Tibial artery (tissue), 4 donors: ENCODE measurements at regions not wholly inside any gene's neighbourhood (a gene's known extent, or its start where the extent isn't known, plus 50 kb on each side); places are given as distances from the start of the nearest gene placed in this dataset.

ENCODE experiments used
- DNase-seq, 2 donors: peaks; one replicate each; pipeline ENCODE4 v3.0.0-alpha.2; 2019
- H3K27ac ChIP-seq, 2 donors: fragments of 200-600 bp; sonication (generic) in 1 of 2; 1 replicate in 1 of 2; 2 replicates in 1 of 2; pipeline ENCODE4 v1.5.1; 2018 to 2019; ENCODE audit warnings: mild to moderate bottlenecking in 1 of 2
- H3K27me3 ChIP-seq, 2 donors: fragments of 200-600 bp; sonication (generic) in 1 of 2; one replicate each; pipeline versions ENCODE4 v1.5.1 to v1.6.0; 2016 to 2019
- H3K36me3 ChIP-seq, 3 donors: fragments of 200-600 bp; sonication (generic) in 2 of 3; one replicate each; pipeline ENCODE4 v1.5.1; 2016 to 2019; ENCODE audit warnings: mild to moderate bottlenecking in 2 of 3
- H3K4me1 ChIP-seq, 4 donors: fragments of 200-600 bp; sonication (generic) in 2 of 4; 1 replicate in 3 of 4; 2 replicates in 1 of 4; pipeline ENCODE4 v1.5.1; 2016 to 2019
- H3K4me3 ChIP-seq, 2 donors: fragments of 200-600 bp; sonication (generic) in 1 of 2; 1 replicate in 1 of 2; 2 replicates in 1 of 2; pipeline ENCODE4 v1.5.1; 2018 to 2019; ENCODE audit warnings: mild to moderate bottlenecking in 2 of 2
- H3K9me3 ChIP-seq, 3 donors: fragments of 200-600 bp; sonication (generic) in 1 of 3; one replicate each; pipeline ENCODE4 v1.5.1; 2016 to 2019
- CTCF ChIP-seq, 2 experiments: fragments of 200-600 bp in 1 of 2; fragments of 450-650 bp in 1 of 2; IDR thresholded peaks; one replicate each; pipeline ENCODE4 v1.5.1; 2017 to 2019; ENCODE audit warnings: antibody characterized with exemption in 2 of 2, mild to moderate bottlenecking in 1 of 2, moderate library complexity in 1 of 2
- intact Hi-C: fragments of 100-400 bp; cut with DNase I; formaldehyde crosslinking; loops from one replicate; pipeline ENCODE4 v1.15.0; 2023; ENCODE audit warnings: low total_unique reads

- H3K27me3 ChIP-seq, result peaks cover 0 to 4% of the 10 kb centered on the region in 2 donors
- intact Hi-C loops, result no loop called here
- no peak overlapping the region for H3K4me3 ChIP-seq
- no peak overlapping the region for H3K27ac ChIP-seq
- no peaks in the 10 kb centered on the region for H3K36me3 ChIP-seq
- H3K4me1 ChIP-seq, result peaks cover 0 to 11% (median 5%) of the 10 kb centered on the region in 4 donors
- TF ChIP-seq CTCF (IDR thresholded peaks at IDR 0.05), result no peak
- DNase-seq, result no peak
- H3K9me3 ChIP-seq, result no peaks in the 10 kb centered on the region
Observed at GRCh38 chr10:118966076-118966849, 63.3 kb upstream of the NANOS1 start.

- DNase-seq, result no peak
- Histone ChIP-seq H3K9me3 (no peaks in the 10 kb centered on the region), H3K27ac (no peak overlapping the region), H3K36me3 (no peaks in the 10 kb centered on the region), H3K4me1 (peaks cover 0 to 11% (median 5%) of the 10 kb centered on the region in 4 donors), H3K27me3 (peaks cover 0 to 4% of the 10 kb centered on the region in 2 donors), H3K4me3 (no peak overlapping the region)
- intact Hi-C loops, result no loop called here
- no peak for TF ChIP-seq CTCF (IDR thresholded peaks at IDR 0.05)
Observed at GRCh38 chr10:118966850-118967125, 62.7 kb upstream of the NANOS1 start.

- intact Hi-C loops, result no loop called here
- Histone ChIP-seq H3K27ac (no peak overlapping the region), H3K36me3 (no peaks in the 10 kb centered on the region), H3K4me3 (no peak overlapping the region), H3K27me3 (peaks cover 0 to 4% of the 10 kb centered on the region in 2 donors), H3K9me3 (no peaks in the 10 kb centered on the region), H3K4me1 (peaks cover 0 to 11% (median 5%) of the 10 kb centered on the region in 4 donors)
- no peak for TF ChIP-seq CTCF (IDR thresholded peaks at IDR 0.05)
- no peak for DNase-seq
Observed at GRCh38 chr10:118967160-118967559, 62.4 kb upstream of the NANOS1 start.

- intact Hi-C loops, result no loop called here
- TF ChIP-seq CTCF (IDR thresholded peaks at IDR 0.05), result no peak
- Histone ChIP-seq H3K9me3 (no peaks in the 10 kb centered on the region), H3K4me1 (peaks cover 0 to 11% (median 5%) of the 10 kb centered on the region in 4 donors), H3K36me3 (no peaks in the 10 kb centered on the region), H3K4me3 (no peak overlapping the region), H3K27ac (no peak overlapping the region), H3K27me3 (peaks cover 0 to 4% of the 10 kb centered on the region in 2 donors)
- DNase-seq, result no peak
Observed at GRCh38 chr10:118968060-118968459, 61.5 kb upstream of the NANOS1 start.

GRCh38 chr10:118968482-118968881, 61.0 kb upstream of the NANOS1 start:
- Histone ChIP-seq H3K27ac (no peak overlapping the region), H3K27me3 (peaks cover 0 to 4% of the 10 kb centered on the region in 2 donors), H3K4me1 (peaks cover 0 to 11% (median 5%) of the 10 kb centered on the region in 4 donors), H3K36me3 (no peaks in the 10 kb centered on the region), H3K4me3 (no peak overlapping the region), H3K9me3 (peaks cover 0 to 1% (median under 1%) of the 10 kb centered on the region in 3 donors)
- no peak for DNase-seq
- intact Hi-C loops, result no loop called here
- TF ChIP-seq CTCF (IDR thresholded peaks at IDR 0.05), result no peak
